ENCODE measurements at regions not wholly inside any gene's neighbourhood (a gene's known extent, or its start where the extent isn't known, plus 50 kb on each side); places are given as distances from the start of the nearest gene placed in this dataset.

GRCh38 chr6:85997206-85997605, 354.5 kb upstream of the SYNCRIP start:
- H3K4me3 ChIP-seq (ENCODE audit: control insufficient read depth, low read depth, low read length), result no peak overlapping the region
- DNase-seq (ENCODE audit: low read depth), result no peak
- TF ChIP-seq CTCF (IDR thresholded peaks at IDR 0.05; ENCODE audit: control insufficient read depth, insufficient read depth, low read depth, low read length, missing control alignments), result no peak

- H3K4me3 ChIP-seq (ENCODE audit: control insufficient read depth, low read depth, low read length), result no peak overlapping the region
- no peak for TF ChIP-seq CTCF (IDR thresholded peaks at IDR 0.05; ENCODE audit: control insufficient read depth, insufficient read depth, low read depth, low read length, missing control alignments)
- DNase-seq (ENCODE audit: low read depth), result no peak
Measured at GRCh38 chr6:85996034-85996375, 353.3 kb upstream of the SYNCRIP start.

DNA sequence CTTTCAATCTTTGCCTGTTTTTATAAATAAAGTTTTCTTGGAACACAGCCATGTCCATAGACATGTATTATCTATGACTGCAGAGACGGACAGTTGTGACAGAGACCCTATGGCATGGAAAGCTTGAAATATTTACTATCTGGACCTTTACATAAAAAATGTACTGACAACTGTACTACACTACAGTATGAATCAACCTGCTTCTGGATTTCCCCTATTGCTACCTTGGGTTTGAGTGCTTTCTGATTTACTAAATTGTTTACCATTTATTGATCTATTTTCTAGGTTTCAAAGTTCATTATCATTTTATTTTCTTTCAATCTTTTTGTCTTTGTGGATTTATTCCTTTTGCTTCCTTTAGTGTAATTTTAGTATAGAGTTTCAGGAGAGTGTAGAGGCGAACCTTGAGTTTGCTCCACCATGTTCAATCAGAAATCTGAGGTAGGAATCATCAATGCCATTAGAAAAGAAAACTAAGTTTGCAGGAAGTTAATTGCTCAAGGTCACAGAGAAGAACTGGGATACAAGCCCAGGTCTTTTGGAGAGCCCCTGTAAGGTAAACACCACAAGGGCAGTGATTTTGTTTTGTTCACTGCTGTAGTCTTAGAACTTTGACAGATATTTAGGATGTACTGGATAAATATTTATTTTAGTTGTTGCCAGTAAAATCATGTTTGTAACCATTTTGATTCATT, 352.8 kb upstream of the SYNCRIP start:
- no peak overlapping the region for H3K4me3 ChIP-seq (ENCODE audit: control insufficient read depth, low read depth, low read length)
- DNase-seq (ENCODE audit: low read depth), result no peak
- no peak for TF ChIP-seq CTCF (IDR thresholded peaks at IDR 0.05; ENCODE audit: control insufficient read depth, insufficient read depth, low read depth, low read length, missing control alignments)

- no peak for TF ChIP-seq CTCF (IDR thresholded peaks at IDR 0.05; ENCODE audit: control insufficient read depth, insufficient read depth, low read depth, low read length, missing control alignments)
- H3K4me3 ChIP-seq (ENCODE audit: control insufficient read depth, low read depth, low read length), result no peak overlapping the region
- no peak for DNase-seq (ENCODE audit: low read depth)
Measured at GRCh38 chr6:85986681-85987080, 344.0 kb upstream of the SYNCRIP start.

DNA sequence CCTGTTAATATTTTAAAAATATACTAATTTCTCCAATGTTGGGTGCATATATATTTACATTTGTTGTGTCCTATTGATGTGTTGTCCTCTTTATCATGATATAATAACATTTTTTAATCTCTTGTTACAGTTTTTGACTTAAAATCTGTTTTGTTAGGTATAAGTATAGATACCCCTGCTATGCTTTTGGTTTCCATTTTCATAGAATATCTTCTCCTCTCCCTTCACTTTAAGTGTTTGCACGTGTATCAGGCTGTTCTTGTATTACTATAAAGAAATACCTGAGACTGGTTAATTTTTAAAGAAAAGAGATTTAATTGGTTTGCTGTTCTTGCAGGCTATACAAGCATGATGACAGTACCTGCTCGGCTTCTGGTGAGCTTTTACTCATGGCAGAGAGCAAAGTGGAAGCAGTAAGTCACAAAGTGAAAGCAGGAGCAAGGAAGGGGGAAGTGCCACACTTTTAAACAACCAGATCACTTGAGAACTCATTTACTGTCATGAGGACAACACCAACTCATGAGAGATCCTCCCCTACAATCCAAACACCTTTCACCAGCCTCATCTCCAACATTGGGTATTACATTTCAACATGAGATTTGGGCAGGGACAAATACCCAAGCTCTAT, 340.5 kb upstream of the SYNCRIP start:
- no peak for DNase-seq (ENCODE audit: low read depth)
- no peak for TF ChIP-seq CTCF (IDR thresholded peaks at IDR 0.05; ENCODE audit: control insufficient read depth, insufficient read depth, low read depth, low read length, missing control alignments)
- H3K4me3 ChIP-seq (ENCODE audit: control insufficient read depth, low read depth, low read length), result no peak overlapping the region

- TF ChIP-seq CTCF (IDR thresholded peaks at IDR 0.05; ENCODE audit: control insufficient read depth, insufficient read depth, low read depth, low read length, missing control alignments), result no peak
- DNase-seq (ENCODE audit: low read depth), result no peak
- H3K4me3 ChIP-seq (ENCODE audit: control insufficient read depth, low read depth, low read length), result no peak overlapping the region
Measured at GRCh38 chr6:85977661-85978060, 335.0 kb upstream of the SYNCRIP start.

Data from AG09309 (cell line).